ENCODE measurements at regions not wholly inside any gene's neighbourhood (a gene's known extent, or its start where the extent isn't known, plus 50 kb on each side); places are given as distances from the start of the nearest gene placed in this dataset.
"Not testable (repeated sequence)": the region's sequence is repeated elsewhere in the genome, so short reads cannot be mapped to it uniquely, and the experiment has no call there.

DNA sequence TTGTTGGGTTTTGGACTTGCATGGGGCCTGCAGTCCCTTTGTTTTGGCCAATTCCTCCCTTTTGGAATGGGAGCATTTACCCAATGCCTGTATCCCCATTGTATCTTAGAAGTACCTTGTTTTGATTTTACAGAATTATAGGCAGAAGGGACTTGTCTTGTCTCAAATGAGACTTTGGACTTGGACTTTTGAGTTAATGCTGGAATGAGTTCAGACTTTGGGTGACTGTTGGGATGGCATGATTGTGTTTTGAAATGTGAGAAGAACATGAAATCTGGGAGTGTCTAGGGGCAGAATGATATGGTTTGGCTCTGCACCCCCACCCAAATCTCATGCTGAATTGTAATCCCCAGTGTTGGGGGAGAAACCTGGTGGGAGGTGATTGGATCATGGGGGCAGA, 76.8 kb upstream of the MKI67 start:
- H3K4me3 ChIP-seq (ENCODE audit: low read depth, low read length): no peak overlapping the region
- TF ChIP-seq, protein P1, sequence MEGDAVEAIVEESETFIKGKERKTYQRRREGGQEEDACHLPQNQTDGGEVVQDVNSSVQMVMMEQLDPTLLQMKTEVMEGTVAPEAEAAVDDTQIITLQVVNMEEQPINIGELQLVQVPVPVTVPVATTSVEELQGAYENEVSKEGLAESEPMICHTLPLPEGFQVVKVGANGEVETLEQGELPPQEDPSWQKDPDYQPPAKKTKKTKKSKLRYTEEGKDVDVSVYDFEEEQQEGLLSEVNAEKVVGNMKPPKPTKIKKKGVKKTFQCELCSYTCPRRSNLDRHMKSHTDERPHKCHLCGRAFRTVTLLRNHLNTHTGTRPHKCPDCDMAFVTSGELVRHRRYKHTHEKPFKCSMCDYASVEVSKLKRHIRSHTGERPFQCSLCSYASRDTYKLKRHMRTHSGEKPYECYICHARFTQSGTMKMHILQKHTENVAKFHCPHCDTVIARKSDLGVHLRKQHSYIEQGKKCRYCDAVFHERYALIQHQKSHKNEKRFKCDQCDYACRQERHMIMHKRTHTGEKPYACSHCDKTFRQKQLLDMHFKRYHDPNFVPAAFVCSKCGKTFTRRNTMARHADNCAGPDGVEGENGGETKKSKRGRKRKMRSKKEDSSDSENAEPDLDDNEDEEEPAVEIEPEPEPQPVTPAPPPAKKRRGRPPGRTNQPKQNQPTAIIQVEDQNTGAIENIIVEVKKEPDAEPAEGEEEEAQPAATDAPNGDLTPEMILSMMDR (IDR thresholded peaks at IDR 0.05; ENCODE audit: borderline replicate concordance, insufficient read depth, low read depth, low read length): no peak

DNA sequence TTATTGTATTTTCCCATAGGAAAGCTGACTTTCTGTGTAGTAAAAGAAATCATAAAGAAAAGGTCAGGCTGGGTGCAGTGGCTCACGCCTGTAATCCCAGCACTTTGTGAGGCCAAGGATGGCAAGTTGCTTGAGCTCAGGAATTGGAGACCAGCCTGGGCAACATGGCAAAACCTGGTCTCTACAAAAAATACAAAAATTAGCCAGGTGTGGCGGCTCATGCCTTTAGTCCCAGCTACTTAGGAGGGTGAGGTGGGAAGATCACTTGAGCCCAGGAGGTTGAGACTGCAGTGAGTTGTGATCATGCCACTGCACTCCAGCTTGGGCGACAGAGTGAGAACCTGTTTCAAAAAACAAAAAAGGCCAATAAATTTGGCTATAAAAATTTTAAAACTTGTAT, 79.4 kb upstream of the MKI67 start:
- H3K4me3 ChIP-seq (ENCODE audit: low read depth, low read length): not testable (repeated sequence)

DNA sequence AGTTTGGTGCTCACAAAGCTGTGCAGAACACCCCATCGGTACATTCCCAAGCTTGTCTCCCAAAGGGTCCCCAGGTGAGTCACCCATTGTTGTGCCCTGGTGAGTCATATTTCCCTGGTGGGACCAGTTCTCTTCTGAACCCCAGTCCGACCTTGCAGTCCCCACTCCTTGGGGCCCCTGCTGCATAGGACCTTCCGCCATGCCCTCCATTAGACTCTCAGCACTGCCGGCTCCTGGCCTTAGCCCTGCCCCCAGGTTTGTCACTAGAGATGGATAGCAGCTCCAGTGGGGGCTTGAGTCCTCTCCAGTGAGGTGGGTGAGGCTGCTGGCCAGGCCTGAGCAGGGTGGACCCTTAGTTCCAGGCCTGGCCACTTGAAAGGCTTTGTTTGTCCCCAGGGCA, 80.5 kb upstream of the MKI67 start:
- no peak overlapping the region for H3K4me3 ChIP-seq (ENCODE audit: low read depth, low read length)
- TF ChIP-seq, protein P1 (IDR thresholded peaks at IDR 0.05; ENCODE audit: borderline replicate concordance, insufficient read depth, low read depth, low read length): no peak

DNA sequence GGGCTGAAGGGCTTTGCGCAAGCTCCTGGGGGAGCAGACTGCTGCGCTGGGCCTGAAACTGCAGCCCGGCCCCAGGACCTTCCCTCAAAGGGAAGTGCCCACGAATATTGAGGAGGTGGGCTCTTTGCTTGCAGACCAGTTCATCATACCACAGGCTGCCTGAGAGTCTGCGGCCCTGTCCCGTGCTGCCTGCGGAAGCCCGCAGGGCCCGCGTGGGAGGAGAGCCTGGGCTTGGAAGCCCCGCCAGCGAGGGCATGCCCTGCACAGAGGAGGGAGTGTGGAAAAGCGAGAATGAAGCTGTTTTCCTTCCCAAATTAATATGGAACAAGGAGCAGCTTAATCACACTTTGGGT, 83.6 kb upstream of the MKI67 start:
- TF ChIP-seq, protein P1 (IDR thresholded peaks at IDR 0.05; ENCODE audit: borderline replicate concordance, insufficient read depth, low read depth, low read length): no peak
- no peak overlapping the region for H3K4me3 ChIP-seq (ENCODE audit: low read depth, low read length)

DNA sequence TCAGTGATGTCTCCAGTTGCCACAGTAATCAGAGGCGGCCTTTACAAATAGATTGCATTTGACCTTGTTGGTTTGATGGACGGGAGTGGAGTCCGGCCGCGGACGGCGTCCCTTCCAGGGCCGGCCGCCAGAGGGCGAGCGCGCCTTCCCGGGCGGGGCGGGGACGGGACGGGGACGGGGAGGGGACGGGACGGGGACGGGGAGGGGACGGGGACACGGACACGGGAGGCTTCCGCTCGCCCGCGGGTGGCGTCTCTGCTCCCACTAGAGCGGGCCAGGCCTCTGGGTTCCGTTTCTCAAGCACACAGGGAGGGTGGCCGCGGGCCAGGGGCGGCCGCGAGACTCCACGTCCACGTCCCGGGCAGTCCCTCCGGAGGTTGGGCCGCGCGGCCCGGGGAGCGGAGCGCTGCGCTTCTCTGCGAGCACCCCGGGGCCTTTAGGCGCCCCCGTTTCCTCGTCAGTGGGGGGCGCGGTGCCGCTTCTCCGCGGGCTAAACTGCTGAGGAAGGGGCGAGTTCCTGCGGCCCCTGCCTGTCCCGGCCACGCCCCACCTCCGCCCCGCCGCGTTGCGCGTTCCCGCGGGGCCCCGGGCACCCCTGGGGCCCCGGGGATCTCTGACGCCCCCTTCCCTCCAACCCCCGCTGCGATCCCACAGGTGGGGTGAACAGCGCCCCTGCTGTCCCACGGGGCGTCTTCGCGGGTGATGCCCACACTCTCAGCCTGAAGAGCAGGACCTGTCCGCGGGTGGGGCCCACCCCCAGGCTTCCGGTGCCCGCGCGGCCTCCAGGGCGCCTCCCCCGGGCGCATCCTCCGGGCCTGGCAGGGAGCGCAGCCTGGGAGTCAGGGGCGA, 84.2 kb upstream of the MKI67 start:
- H3K4me3 ChIP-seq (ENCODE audit: low read depth, low read length): peak overlapping the region; percentile 27
- TF ChIP-seq, protein P1 (IDR thresholded peaks at IDR 0.05; ENCODE audit: borderline replicate concordance, insufficient read depth, low read depth, low read length): peak; percentile 79

DNA sequence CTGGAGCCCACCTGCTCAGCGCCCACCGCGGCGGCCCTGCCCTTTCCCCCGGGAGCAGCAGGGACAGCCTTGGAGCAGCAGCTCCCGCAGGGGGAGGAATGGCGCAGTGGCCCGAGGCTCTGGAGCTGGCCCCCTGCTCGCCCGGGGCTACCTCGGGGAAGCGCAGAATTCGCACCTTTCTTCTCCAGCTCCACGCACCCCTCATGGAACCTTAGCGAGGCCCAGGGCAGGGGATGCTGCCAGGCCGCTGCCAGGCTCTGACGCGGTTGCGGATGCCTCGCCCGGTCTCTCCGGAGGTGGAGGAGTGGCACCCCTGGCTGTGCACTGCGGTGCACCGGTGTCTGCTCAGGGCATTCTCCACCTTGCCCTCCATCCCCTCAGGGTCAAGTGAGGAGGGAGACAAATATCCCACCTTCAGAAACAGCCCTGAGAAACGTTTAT, 84.9 kb upstream of the MKI67 start:
- no peak overlapping the region for H3K4me3 ChIP-seq (ENCODE audit: low read depth, low read length)
- TF ChIP-seq, protein P1 (IDR thresholded peaks at IDR 0.05; ENCODE audit: borderline replicate concordance, insufficient read depth, low read depth, low read length): 0 out of 2 replicates have a peak, but pooled peaks have one; percentile 5

DNA sequence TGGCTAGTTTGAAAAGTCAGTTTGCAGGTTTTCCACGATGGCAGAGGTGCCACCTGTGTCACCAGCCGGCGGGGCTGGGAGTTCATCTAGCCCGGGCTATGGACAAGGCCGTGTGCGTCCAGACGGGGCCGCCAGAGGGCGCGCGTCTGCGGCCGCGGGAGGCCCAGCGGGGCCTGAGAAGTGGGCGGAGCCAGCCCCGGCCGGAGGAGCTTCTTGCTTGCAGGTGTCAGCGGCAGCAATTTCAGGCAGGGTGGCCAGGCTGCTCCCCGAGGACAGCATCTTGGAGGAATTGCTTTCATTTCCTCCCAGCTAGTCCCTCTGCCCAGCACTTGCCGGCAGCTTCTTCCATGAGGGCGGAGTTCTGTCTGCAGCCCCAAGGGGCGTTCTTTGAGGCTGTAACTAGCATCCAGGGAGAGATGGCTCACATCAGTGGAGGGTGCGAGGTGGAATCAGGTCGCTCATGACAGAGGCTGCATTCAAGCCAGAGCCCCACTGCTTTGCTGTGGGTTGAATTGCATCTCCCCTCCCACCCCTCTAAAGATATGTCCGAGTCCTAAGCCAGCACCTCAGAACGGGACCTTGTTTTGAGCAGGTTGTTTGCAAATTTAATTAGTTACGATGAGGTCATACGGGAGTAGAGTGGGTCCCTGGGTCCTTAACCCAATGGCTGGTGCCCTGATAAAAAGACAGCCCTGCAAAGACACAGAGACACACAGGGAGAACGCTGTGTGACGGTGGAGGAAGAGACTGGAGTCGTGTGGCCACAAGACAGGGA, 85.9 kb upstream of the MKI67 start:
- no peak overlapping the region for H3K4me3 ChIP-seq (ENCODE audit: low read depth, low read length)

More for the DNA sequence above, 85.9 kb upstream of the MKI67 start:
- TF ChIP-seq, protein P1 (IDR thresholded peaks at IDR 0.05; ENCODE audit: borderline replicate concordance, insufficient read depth, low read depth, low read length): peak; percentile 99
